Testis (tissue), 2 donors: ENCODE measurements at regions not wholly inside any gene's neighbourhood (a gene's known extent, or its start where the extent isn't known, plus 50 kb on each side); places are given as distances from the start of the nearest gene placed in this dataset.

Experiments used
- POLR2A ChIP-seq: fragments of 450-650 bp; IDR thresholded peaks from one replicate; pipeline ENCODE4 v1.6.1; 2017; ENCODE audit warnings: antibody characterized with exemption, mild to moderate bottlenecking, moderate library complexity
- TF ChIP-seq, protein P1 (sequence below), 3 experiments: fragments of 450-650 bp in 2 of 3; fragments of 200-600 bp in 1 of 3; sonication (generic) in 1 of 3; IDR thresholded peaks; one replicate each; pipeline ENCODE4 v1.5.1; 2016 to 2019; ENCODE audit warnings: antibody characterized with exemption in 3 of 3, mild to moderate bottlenecking in 2 of 3, moderate library complexity in 1 of 3

DNA sequence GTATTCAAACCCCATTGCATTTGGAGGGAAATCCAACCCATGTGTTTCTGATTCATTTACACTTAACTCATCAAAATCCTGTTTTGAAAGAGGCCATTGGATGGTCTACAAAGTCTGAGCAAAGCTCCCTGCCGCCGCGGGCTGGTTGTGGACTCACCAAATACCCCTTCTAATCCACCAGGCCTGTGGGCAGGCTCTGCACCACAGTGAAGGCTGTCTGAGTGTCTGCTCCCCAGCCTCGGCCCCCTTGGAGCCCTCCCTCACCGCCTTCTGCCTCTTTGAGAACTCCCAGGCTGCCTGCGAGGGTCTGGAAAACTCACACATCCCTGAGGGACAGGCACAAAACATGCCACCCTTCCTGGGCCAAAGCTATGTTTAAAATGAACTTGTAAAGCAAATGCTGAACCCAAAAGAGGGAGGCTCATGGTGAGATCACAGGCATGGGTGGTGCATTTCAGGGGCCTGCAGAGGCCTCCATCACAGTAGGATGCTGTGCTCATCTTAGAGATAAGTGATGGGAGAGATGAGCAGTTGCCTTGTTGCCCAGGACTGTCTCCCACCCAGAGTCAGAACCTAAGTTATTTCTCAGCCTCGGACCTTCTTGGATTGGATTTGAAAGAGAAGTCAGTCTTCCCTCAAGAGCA lies 225.0 kb downstream of the CYP26B1 start:
- TF ChIP-seq, protein P1, sequence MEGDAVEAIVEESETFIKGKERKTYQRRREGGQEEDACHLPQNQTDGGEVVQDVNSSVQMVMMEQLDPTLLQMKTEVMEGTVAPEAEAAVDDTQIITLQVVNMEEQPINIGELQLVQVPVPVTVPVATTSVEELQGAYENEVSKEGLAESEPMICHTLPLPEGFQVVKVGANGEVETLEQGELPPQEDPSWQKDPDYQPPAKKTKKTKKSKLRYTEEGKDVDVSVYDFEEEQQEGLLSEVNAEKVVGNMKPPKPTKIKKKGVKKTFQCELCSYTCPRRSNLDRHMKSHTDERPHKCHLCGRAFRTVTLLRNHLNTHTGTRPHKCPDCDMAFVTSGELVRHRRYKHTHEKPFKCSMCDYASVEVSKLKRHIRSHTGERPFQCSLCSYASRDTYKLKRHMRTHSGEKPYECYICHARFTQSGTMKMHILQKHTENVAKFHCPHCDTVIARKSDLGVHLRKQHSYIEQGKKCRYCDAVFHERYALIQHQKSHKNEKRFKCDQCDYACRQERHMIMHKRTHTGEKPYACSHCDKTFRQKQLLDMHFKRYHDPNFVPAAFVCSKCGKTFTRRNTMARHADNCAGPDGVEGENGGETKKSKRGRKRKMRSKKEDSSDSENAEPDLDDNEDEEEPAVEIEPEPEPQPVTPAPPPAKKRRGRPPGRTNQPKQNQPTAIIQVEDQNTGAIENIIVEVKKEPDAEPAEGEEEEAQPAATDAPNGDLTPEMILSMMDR (IDR thresholded peaks at IDR 0.05) = no peak
- no peak for TF ChIP-seq POLR2A
